ENCODE measurements at regions not wholly inside any gene's neighbourhood (a gene's known extent, or its start where the extent isn't known, plus 50 kb on each side); places are given as distances from the start of the nearest gene placed in this dataset.
"Not testable (repeated sequence)": the region's sequence is repeated elsewhere in the genome, so short reads cannot be mapped to it uniquely, and the experiment has no call there.

- Mint-ChIP-seq H3K4me3 (no peak overlapping the region), H3K27ac (no peak overlapping the region), H3K9me3 (peaks cover 0 to 6% (median 0%) of the 10 kb centered on the region in 3 donors), H3K4me1 (peaks cover 0 to 2% (median 0%) of the 10 kb centered on the region in 3 donors), H3K27me3 (peaks cover 14% of the 10 kb centered on the region), H3K36me3 (no peaks in the 10 kb centered on the region)
These were observed 78.5 kb upstream of the SMAD3 start for GRCh38 chr15:66986951-66987350.

- Mint-ChIP-seq H3K36me3 (no peaks in the 10 kb centered on the region), H3K27me3 (peaks cover 3% of the 10 kb centered on the region), H3K4me1 (peaks cover 4 to 9% (median 6%) of the 10 kb centered on the region in 3 donors), H3K9me3 (peaks cover 0 to 4% (median under 1%) of the 10 kb centered on the region in 3 donors), H3K27ac (no peak overlapping the region), H3K4me3 (no peak overlapping the region)
These were observed 72.3 kb upstream of the SMAD3 start for GRCh38 chr15:66993090-66993489.

GRCh38 chr15:66993874-66994696 is 71.3 kb upstream of the SMAD3 start:
- peak overlapping the region in 1 of 4 donors; percentile 61 for H3K4me3 Mint-ChIP-seq
- no peak overlapping the region for H3K27ac Mint-ChIP-seq
- peaks cover 4 to 9% (median 6%) of the 10 kb centered on the region in 3 donors for H3K4me1 Mint-ChIP-seq
- peaks cover 3% of the 10 kb centered on the region for H3K27me3 Mint-ChIP-seq
- H3K9me3 Mint-ChIP-seq: peaks cover 2 to 6% (median 3%) of the 10 kb centered on the region in 3 donors
- H3K36me3 Mint-ChIP-seq: no peaks in the 10 kb centered on the region

GRCh38 chr15:66994927-66995656 is 70.3 kb upstream of the SMAD3 start:
- Mint-ChIP-seq H3K4me3 (no peak overlapping the region), H3K36me3 (no peaks in the 10 kb centered on the region), H3K27ac (no peak overlapping the region), H3K9me3 (peaks cover 0 to 9% (median 3%) of the 10 kb centered on the region in 3 donors), H3K4me1 (peaks cover 4 to 9% (median 6%) of the 10 kb centered on the region in 3 donors), H3K27me3 (peaks cover 3% of the 10 kb centered on the region)

GRCh38 chr15:66996094-66996493 is 69.3 kb upstream of the SMAD3 start:
- Mint-ChIP-seq H3K4me3 (no peak overlapping the region), H3K27me3 (peaks cover 4% of the 10 kb centered on the region), H3K9me3 (peaks cover 0 to 9% (median 3%) of the 10 kb centered on the region in 3 donors), H3K36me3 (no peaks in the 10 kb centered on the region), H3K27ac (no peak overlapping the region), H3K4me1 (peaks cover 4 to 9% (median 6%) of the 10 kb centered on the region in 3 donors)

GRCh38 chr15:66997212-66997611 is 68.2 kb upstream of the SMAD3 start:
- H3K27ac Mint-ChIP-seq: no peak overlapping the region
- H3K27me3 Mint-ChIP-seq: peaks cover 3% of the 10 kb centered on the region
- H3K36me3 Mint-ChIP-seq: no peaks in the 10 kb centered on the region
- H3K4me1 Mint-ChIP-seq: peaks cover 2 to 9% (median 8%) of the 10 kb centered on the region in 3 donors
- H3K4me3 Mint-ChIP-seq: no peak overlapping the region
- H3K9me3 Mint-ChIP-seq: peaks cover 0 to 9% (median 3%) of the 10 kb centered on the region in 3 donors

GRCh38 chr15:66998234-66998633 is 67.2 kb upstream of the SMAD3 start:
- not testable (repeated sequence) for H3K36me3 Mint-ChIP-seq, H3K27me3 Mint-ChIP-seq, H3K4me3 Mint-ChIP-seq, H3K27ac Mint-ChIP-seq, H3K9me3 Mint-ChIP-seq
- peaks cover 2 to 14% (median 6%) of the 10 kb centered on the region in 3 donors for H3K4me1 Mint-ChIP-seq

GRCh38 chr15:66999046-66999968 is 66.1 kb upstream of the SMAD3 start:
- H3K27ac Mint-ChIP-seq: no peak overlapping the region
- peaks cover 1% of the 10 kb centered on the region for H3K27me3 Mint-ChIP-seq
- H3K36me3 Mint-ChIP-seq: no peaks in the 10 kb centered on the region
- peaks cover 5 to 13% (median 9%) of the 10 kb centered on the region in 3 donors for H3K4me1 Mint-ChIP-seq
- H3K9me3 Mint-ChIP-seq: peaks cover 0 to 9% (median 3%) of the 10 kb centered on the region in 3 donors
- no peak overlapping the region for H3K4me3 Mint-ChIP-seq

- Mint-ChIP-seq H3K9me3 (peaks cover 0 to 9% (median 3%) of the 10 kb centered on the region in 3 donors), H3K36me3 (no peaks in the 10 kb centered on the region), H3K4me3 (peak overlapping the region in 1 of 4 donors; percentile 11), H3K4me1 (peaks cover 9 to 14% (median 14%) of the 10 kb centered on the region in 3 donors), H3K27me3 (peaks cover 1% of the 10 kb centered on the region), H3K27ac (no peak overlapping the region)
These were observed 64.5 kb upstream of the SMAD3 start for GRCh38 chr15:67000896-67001295.

- Mint-ChIP-seq H3K27me3 (peaks cover 3% of the 10 kb centered on the region), H3K4me3 (no peak overlapping the region), H3K27ac (no peak overlapping the region), H3K4me1 (peaks cover 12 to 14% (median 14%) of the 10 kb centered on the region in 3 donors), H3K9me3 (peaks cover 0 to 9% (median 3%) of the 10 kb centered on the region in 3 donors), H3K36me3 (no peaks in the 10 kb centered on the region)
These were observed 63.0 kb upstream of the SMAD3 start for GRCh38 chr15:67002368-67002767.

GRCh38 chr15:67003586-67003985 is 61.8 kb upstream of the SMAD3 start:
- Mint-ChIP-seq H3K27ac (no peak overlapping the region), H3K4me3 (no peak overlapping the region), H3K36me3 (no peaks in the 10 kb centered on the region), H3K27me3 (peaks cover 3% of the 10 kb centered on the region), H3K4me1 (peaks cover 12 to 14% (median 14%) of the 10 kb centered on the region in 3 donors), H3K9me3 (peaks cover 0 to 4% (median 1%) of the 10 kb centered on the region in 3 donors)

- Mint-ChIP-seq H3K36me3 (no peaks in the 10 kb centered on the region), H3K9me3 (peaks cover 0 to 3% (median 1%) of the 10 kb centered on the region in 3 donors), H3K27me3 (peaks cover 3% of the 10 kb centered on the region), H3K4me3 (peak overlapping the region in 2 of 4 donors; percentile 56 to 71), H3K27ac (no peak overlapping the region), H3K4me1 (peaks cover 12 to 14% (median 14%) of the 10 kb centered on the region in 3 donors)
These were observed 61.3 kb upstream of the SMAD3 start for GRCh38 chr15:67004142-67004541.

GRCh38 chr15:67005294-67005996 is 60.0 kb upstream of the SMAD3 start:
- peaks cover 3% of the 10 kb centered on the region for H3K27me3 Mint-ChIP-seq
- H3K9me3 Mint-ChIP-seq: no peaks in the 10 kb centered on the region
- no peaks in the 10 kb centered on the region for H3K36me3 Mint-ChIP-seq
- H3K4me1 Mint-ChIP-seq: peaks cover 12 to 14% (median 14%) of the 10 kb centered on the region in 3 donors
- H3K27ac Mint-ChIP-seq: no peak overlapping the region
- H3K4me3 Mint-ChIP-seq: no peak overlapping the region

All from IgD-negative memory B cell (primary cell).